ENCODE measurements at regions not wholly inside any gene's neighbourhood (a gene's known extent, or its start where the extent isn't known, plus 50 kb on each side); places are given as distances from the start of the nearest gene placed in this dataset.

DNA sequence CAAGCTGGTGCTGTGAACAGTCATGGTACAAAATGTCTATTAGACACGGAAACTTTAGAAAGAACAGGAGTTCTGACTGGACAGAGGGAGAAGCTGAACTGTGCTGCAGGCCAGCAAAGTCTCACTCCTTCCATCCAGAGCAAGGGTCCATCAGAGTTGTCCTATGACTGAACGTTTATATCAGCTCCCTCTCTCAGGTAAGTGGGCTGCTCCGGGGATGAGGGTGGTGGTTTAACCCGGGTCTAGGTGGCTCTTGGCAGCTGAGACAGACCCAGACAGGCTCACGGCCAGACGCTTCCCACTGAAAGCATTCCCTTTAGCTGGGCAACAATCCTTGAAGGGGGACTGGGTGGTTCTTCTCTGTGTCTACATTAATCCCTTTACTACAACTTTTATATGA lies 385.0 kb upstream of the SMIM31 start (continued):
- TF ChIP-seq CREB1 (CRISPR knock-in tag; IDR thresholded peaks at IDR 0.05) (no peak), JAZF1 (CRISPR knock-in tag; IDR thresholded peaks at IDR 0.05) (no peak), ATF1 (CRISPR knock-in tag; IDR thresholded peaks at IDR 0.05) (no peak)

DNA sequence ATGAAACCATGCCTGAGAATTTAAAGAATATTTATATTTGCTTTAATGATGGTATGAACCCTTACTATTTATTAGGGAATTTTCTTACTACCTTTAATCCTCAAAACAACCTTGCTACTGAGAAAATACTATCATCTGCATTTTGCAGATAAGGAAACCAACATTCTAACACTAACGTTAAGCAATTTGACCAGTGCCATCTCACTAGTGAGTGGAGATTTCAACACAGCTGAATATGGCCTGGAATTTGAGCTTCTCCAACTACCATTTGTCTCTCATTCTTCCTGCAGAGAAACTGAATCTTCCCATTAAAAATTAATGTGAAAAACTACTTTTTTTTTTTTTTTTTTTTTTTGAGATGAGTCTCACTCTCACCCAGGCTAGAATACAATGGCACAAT lies 380.9 kb upstream of the SMIM31 start:
- no peaks in the 10 kb centered on the region for H3K27me3 Mint-ChIP-seq (ENCODE audit: low read depth)
- no peak overlapping the region for H3K4me3 Mint-ChIP-seq
- H3K4me1 Mint-ChIP-seq: no peaks in the 10 kb centered on the region
- ATAC-seq (no peak), DNase-seq (ENCODE audit: low spot score) (no peak)
- TF ChIP-seq NFE2L1 (CRISPR knock-in tag; IDR thresholded peaks at IDR 0.05) (no peak), NR3C1 (CRISPR knock-in tag; conservative IDR thresholded peaks at IDR 0.05; ENCODE audit: low read depth) (no peak), TCF7 (CRISPR knock-in tag; IDR thresholded peaks at IDR 0.05; ENCODE audit: low read depth) (no peak), ZNF396 (CRISPR knock-in tag; IDR thresholded peaks at IDR 0.05; ENCODE audit: borderline replicate concordance) (no peak), MXD4 (CRISPR knock-in tag; IDR thresholded peaks at IDR 0.05; ENCODE audit: borderline replicate concordance) (no peak), FOXP1 (CRISPR knock-in tag; IDR thresholded peaks at IDR 0.05; ENCODE audit: borderline replicate concordance) (no peak), CREB1 (CRISPR knock-in tag; IDR thresholded peaks at IDR 0.05) (no peak), ZNF423 (CRISPR knock-in tag; IDR thresholded peaks at IDR 0.05) (no peak), CBFB (CRISPR knock-in tag; IDR thresholded peaks at IDR 0.05; ENCODE audit: low read depth) (no peak), ESRRA (CRISPR knock-in tag; IDR thresholded peaks at IDR 0.05; ENCODE audit: borderline replicate concordance) (no peak), NR2C2 (CRISPR knock-in tag; IDR thresholded peaks at IDR 0.05) (no peak)
- TF ChIP-seq, protein P1, sequence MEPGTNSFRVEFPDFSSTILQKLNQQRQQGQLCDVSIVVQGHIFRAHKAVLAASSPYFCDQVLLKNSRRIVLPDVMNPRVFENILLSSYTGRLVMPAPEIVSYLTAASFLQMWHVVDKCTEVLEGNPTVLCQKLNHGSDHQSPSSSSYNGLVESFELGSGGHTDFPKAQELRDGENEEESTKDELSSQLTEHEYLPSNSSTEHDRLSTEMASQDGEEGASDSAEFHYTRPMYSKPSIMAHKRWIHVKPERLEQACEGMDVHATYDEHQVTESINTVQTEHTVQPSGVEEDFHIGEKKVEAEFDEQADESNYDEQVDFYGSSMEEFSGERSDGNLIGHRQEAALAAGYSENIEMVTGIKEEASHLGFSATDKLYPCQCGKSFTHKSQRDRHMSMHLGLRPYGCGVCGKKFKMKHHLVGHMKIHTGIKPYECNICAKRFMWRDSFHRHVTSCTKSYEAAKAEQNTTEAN (CRISPR knock-in tag; IDR thresholded peaks at IDR 0.05): no peak
- TF ChIP-seq, protein P2, sequence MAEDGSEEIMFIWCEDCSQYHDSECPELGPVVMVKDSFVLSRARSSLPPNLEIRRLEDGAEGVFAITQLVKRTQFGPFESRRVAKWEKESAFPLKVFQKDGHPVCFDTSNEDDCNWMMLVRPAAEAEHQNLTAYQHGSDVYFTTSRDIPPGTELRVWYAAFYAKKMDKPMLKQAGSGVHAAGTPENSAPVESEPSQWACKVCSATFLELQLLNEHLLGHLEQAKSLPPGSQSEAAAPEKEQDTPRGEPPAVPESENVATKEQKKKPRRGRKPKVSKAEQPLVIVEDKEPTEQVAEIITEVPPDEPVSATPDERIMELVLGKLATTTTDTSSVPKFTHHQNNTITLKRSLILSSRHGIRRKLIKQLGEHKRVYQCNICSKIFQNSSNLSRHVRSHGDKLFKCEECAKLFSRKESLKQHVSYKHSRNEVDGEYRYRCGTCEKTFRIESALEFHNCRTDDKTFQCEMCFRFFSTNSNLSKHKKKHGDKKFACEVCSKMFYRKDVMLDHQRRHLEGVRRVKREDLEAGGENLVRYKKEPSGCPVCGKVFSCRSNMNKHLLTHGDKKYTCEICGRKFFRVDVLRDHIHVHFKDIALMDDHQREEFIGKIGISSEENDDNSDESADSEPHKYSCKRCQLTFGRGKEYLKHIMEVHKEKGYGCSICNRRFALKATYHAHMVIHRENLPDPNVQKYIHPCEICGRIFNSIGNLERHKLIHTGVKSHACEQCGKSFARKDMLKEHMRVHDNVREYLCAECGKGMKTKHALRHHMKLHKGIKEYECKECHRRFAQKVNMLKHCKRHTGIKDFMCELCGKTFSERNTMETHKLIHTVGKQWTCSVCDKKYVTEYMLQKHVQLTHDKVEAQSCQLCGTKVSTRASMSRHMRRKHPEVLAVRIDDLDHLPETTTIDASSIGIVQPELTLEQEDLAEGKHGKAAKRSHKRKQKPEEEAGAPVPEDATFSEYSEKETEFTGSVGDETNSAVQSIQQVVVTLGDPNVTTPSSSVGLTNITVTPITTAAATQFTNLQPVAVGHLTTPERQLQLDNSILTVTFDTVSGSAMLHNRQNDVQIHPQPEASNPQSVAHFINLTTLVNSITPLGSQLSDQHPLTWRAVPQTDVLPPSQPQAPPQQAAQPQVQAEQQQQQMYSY (CRISPR knock-in tag; IDR thresholded peaks at IDR 0.05): no peak
- TF ChIP-seq, protein P3, sequence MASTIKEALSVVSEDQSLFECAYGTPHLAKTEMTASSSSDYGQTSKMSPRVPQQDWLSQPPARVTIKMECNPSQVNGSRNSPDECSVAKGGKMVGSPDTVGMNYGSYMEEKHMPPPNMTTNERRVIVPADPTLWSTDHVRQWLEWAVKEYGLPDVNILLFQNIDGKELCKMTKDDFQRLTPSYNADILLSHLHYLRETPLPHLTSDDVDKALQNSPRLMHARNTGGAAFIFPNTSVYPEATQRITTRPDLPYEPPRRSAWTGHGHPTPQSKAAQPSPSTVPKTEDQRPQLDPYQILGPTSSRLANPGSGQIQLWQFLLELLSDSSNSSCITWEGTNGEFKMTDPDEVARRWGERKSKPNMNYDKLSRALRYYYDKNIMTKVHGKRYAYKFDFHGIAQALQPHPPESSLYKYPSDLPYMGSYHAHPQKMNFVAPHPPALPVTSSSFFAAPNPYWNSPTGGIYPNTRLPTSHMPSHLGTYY (CRISPR knock-in tag; IDR thresholded peaks at IDR 0.05): no peak
- TF ChIP-seq, protein P4, sequence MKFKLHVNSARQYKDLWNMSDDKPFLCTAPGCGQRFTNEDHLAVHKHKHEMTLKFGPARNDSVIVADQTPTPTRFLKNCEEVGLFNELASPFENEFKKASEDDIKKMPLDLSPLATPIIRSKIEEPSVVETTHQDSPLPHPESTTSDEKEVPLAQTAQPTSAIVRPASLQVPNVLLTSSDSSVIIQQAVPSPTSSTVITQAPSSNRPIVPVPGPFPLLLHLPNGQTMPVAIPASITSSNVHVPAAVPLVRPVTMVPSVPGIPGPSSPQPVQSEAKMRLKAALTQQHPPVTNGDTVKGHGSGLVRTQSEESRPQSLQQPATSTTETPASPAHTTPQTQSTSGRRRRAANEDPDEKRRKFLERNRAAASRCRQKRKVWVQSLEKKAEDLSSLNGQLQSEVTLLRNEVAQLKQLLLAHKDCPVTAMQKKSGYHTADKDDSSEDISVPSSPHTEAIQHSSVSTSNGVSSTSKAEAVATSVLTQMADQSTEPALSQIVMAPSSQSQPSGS (CRISPR knock-in tag; IDR thresholded peaks at IDR 0.05; ENCODE audit: borderline replicate concordance, low read depth): no peak
- TF ChIP-seq, protein P5, sequence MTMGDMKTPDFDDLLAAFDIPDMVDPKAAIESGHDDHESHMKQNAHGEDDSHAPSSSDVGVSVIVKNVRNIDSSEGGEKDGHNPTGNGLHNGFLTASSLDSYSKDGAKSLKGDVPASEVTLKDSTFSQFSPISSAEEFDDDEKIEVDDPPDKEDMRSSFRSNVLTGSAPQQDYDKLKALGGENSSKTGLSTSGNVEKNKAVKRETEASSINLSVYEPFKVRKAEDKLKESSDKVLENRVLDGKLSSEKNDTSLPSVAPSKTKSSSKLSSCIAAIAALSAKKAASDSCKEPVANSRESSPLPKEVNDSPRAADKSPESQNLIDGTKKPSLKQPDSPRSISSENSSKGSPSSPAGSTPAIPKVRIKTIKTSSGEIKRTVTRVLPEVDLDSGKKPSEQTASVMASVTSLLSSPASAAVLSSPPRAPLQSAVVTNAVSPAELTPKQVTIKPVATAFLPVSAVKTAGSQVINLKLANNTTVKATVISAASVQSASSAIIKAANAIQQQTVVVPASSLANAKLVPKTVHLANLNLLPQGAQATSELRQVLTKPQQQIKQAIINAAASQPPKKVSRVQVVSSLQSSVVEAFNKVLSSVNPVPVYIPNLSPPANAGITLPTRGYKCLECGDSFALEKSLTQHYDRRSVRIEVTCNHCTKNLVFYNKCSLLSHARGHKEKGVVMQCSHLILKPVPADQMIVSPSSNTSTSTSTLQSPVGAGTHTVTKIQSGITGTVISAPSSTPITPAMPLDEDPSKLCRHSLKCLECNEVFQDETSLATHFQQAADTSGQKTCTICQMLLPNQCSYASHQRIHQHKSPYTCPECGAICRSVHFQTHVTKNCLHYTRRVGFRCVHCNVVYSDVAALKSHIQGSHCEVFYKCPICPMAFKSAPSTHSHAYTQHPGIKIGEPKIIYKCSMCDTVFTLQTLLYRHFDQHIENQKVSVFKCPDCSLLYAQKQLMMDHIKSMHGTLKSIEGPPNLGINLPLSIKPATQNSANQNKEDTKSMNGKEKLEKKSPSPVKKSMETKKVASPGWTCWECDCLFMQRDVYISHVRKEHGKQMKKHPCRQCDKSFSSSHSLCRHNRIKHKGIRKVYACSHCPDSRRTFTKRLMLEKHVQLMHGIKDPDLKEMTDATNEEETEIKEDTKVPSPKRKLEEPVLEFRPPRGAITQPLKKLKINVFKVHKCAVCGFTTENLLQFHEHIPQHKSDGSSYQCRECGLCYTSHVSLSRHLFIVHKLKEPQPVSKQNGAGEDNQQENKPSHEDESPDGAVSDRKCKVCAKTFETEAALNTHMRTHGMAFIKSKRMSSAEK (CRISPR knock-in tag; IDR thresholded peaks at IDR 0.05; ENCODE audit: borderline replicate concordance): no peak
- TF ChIP-seq, protein P6, sequence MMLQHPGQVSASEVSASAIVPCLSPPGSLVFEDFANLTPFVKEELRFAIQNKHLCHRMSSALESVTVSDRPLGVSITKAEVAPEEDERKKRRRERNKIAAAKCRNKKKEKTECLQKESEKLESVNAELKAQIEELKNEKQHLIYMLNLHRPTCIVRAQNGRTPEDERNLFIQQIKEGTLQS (CRISPR knock-in tag; conservative IDR thresholded peaks at IDR 0.05): no peak
- TF ChIP-seq, protein P7, sequence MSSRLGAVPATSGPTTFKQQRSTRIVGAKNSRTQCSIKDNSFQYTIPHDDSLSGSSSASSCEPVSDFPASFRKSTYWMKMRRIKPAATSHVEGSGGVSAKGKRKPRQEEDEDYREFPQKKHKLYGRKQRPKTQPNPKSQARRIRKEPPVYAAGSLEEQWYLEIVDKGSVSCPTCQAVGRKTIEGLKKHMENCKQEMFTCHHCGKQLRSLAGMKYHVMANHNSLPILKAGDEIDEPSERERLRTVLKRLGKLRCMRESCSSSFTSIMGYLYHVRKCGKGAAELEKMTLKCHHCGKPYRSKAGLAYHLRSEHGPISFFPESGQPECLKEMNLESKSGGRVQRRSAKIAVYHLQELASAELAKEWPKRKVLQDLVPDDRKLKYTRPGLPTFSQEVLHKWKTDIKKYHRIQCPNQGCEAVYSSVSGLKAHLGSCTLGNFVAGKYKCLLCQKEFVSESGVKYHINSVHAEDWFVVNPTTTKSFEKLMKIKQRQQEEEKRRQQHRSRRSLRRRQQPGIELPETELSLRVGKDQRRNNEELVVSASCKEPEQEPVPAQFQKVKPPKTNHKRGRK (CRISPR knock-in tag; IDR thresholded peaks at IDR 0.05; ENCODE audit: borderline replicate concordance): no peak
- TF ChIP-seq, protein P8, sequence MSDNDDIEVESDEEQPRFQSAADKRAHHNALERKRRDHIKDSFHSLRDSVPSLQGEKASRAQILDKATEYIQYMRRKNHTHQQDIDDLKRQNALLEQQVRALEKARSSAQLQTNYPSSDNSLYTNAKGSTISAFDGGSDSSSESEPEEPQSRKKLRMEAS (CRISPR knock-in tag; IDR thresholded peaks at IDR 0.05): no peak
- no peak overlapping the region for H3K27ac Mint-ChIP-seq
- POLR2A ChIA-PET: interaction anchor here (0.6 kb wide), 1 partner anchor 333 kb away, joined by 5 read pairs; no protein-coding TSS in a partner anchor
- CTCF ChIA-PET: no interaction called here
- H3K9me3 Mint-ChIP-seq: no peaks in the 10 kb centered on the region
- no peaks in the 10 kb centered on the region for H3K36me3 Mint-ChIP-seq

Measured in WTC11 (cell line).